RWPE2 (cell line): ENCODE measurements at regions not wholly inside any gene's neighbourhood (a gene's known extent, or its start where the extent isn't known, plus 50 kb on each side); places are given as distances from the start of the nearest gene placed in this dataset.

Source experiments
- ATAC-seq: fragments of 200-7000 bp; cut with Tn5 transposase; 3 replicates; pipeline ENCODE4 v1.9.1; 2021; ENCODE audit warnings: low read depth
- DNase-seq: peaks from one replicate; pipeline ENCODE4 v3.0.0-alpha.2; 2020; ENCODE audit warnings: low spot score
- H3K27ac ChIP-seq: fragments of 450-650 bp; 2 replicates; pipeline ENCODE4 v1.5.1; 2017; ENCODE audit warnings: mild to moderate bottlenecking; ENCODE audit not compliant: poor library complexity, severe bottlenecking
- H3K27me3 ChIP-seq: fragments of 250-450 bp; sonication (Bioruptor Pico); 2 replicates; pipeline ENCODE4 v1.5.1; 2021; ENCODE audit warnings: mild to moderate bottlenecking, moderate library complexity; ENCODE audit not compliant: insufficient read depth, poor library complexity, severe bottlenecking
- H3K36me3 ChIP-seq: fragments of 250-450 bp; sonication (Bioruptor Pico); 2 replicates; pipeline ENCODE4 v1.5.1; 2020; ENCODE audit warnings: low read depth, mild to moderate bottlenecking, moderate library complexity
- H3K4me1 ChIP-seq: fragments of 250-450 bp; sonication (Bioruptor Pico); 2 replicates; pipeline ENCODE4 v1.5.1; 2021; ENCODE audit warnings: mild to moderate bottlenecking, moderate library complexity; ENCODE audit not compliant: insufficient read depth, poor library complexity, severe bottlenecking
- H3K4me3 ChIP-seq: fragments of 250-450 bp; sonication (Bioruptor Pico); 2 replicates; pipeline ENCODE4 v1.5.1; 2021; ENCODE audit warnings: mild to moderate bottlenecking, moderate library complexity; ENCODE audit not compliant: severe bottlenecking
- H3K9me3 ChIP-seq: fragments of 250-450 bp; sonication (Bioruptor Pico); 2 replicates; pipeline ENCODE4 v1.5.1; 2021; ENCODE audit warnings: mild to moderate bottlenecking, moderate library complexity; ENCODE audit not compliant: severe bottlenecking
- CTCF ChIP-seq: fragments of 450-650 bp; IDR thresholded peaks from one replicate; pipeline ENCODE4 v1.5.1; 2017; ENCODE audit warnings: mild to moderate bottlenecking, moderate library complexity; ENCODE audit not compliant: poor library complexity, severe bottlenecking

DNA sequence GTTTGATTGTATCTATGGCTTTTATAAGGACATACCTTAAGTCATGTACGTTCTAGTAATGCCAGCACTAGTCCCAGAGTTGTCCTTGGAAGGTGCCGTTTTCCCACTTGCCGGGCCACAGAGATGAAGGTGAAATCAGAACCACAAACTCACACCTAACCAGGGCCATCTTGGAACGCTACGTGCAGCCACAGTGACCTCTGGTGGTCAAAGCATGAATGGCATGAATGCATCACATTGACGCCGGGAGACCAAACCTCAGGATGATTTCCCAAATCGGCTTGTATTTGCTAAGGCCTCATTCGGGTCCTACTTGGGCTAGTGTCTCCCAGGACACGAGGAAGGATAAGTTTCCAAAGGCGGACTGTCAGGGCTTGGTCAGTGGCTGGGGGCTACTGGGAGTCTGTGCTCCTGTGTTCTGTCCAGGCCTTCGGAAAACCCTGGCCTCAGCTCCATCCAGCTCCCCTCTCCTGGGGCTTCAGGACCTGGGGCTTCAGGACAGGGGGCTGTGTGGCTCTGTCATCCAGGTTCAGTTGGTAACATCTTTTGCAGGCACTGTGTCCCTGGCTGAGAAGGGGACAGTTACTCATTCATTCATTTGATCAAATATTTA lies 260.5 kb downstream of the PRDM2 start:
- Histone ChIP-seq H3K9me3 (no peaks in the 10 kb centered on the region), H3K27ac (no peak overlapping the region), H3K36me3 (no peaks in the 10 kb centered on the region), H3K4me3 (no peak overlapping the region), H3K27me3 (no peaks in the 10 kb centered on the region), H3K4me1 (no peaks in the 10 kb centered on the region)
- ATAC-seq, result peak; percentile 57
- peak; percentile 93 for TF ChIP-seq CTCF
- DNase-seq, result no peak

DNA sequence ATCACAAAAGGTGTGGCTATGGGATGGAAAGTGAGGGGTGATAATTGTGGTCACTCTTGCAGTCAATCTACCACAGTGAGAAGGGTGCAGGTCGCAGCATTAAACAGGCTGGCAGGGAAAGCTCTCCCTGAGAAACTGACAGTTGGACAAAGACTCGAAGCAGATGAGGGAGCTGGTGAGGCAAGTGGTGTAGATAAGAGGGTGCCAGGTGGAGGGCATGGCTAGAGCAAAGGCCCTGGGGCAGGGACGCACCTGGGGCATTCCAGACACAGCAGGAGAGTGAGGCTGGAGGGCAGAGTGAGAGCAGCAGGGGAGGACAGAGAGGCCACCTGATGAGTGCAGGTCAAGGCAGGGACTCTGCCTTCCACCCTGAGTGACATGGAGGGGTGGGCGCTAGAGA lies 264.8 kb downstream of the PRDM2 start:
- ATAC-seq (no peak), DNase-seq (no peak)
- TF ChIP-seq CTCF, result no peak
- Histone ChIP-seq H3K36me3 (no peaks in the 10 kb centered on the region), H3K9me3 (no peaks in the 10 kb centered on the region), H3K27ac (no peak overlapping the region), H3K27me3 (no peaks in the 10 kb centered on the region), H3K4me3 (no peak overlapping the region), H3K4me1 (no peaks in the 10 kb centered on the region)

DNA sequence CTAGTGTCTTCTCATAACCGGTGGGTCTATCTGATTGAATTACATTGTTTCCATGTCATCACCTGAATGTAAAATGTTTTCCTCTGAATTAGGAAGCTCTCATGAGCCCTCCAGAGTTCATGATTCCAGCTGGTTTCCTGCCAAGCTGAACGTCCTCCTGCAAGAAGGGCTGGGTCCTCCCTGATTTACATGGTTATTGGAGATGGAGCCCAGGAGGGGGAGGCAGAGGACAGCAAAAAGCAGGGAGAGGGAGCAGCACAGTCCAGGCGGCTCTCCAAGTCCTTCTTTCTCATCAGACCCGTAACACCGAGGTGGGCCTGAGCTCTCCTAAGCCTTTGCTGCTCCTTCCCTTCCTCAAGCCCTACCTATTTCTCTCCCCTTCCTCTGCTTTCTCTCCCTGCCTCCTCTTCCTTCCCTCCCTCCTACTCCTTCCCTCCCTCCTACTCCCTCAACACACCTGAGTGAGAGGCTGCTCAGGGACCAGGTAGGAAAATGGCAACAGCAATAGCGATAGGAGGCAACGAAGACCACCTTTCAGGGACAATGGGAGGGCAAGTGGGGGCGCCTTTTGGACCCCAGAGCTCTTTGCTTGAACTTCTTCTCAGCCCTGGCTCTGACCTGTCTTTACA lies 265.9 kb downstream of the PRDM2 start:
- DNase-seq (no peak), ATAC-seq (peak; percentile 88)
- no peaks in the 10 kb centered on the region for H3K36me3 ChIP-seq
- H3K27me3 ChIP-seq, result no peaks in the 10 kb centered on the region
- no peak overlapping the region for H3K27ac ChIP-seq
- no peak overlapping the region for H3K4me3 ChIP-seq
- no peaks in the 10 kb centered on the region for H3K4me1 ChIP-seq
- peak; percentile 81 for TF ChIP-seq CTCF
- H3K9me3 ChIP-seq, result no peaks in the 10 kb centered on the region

DNA sequence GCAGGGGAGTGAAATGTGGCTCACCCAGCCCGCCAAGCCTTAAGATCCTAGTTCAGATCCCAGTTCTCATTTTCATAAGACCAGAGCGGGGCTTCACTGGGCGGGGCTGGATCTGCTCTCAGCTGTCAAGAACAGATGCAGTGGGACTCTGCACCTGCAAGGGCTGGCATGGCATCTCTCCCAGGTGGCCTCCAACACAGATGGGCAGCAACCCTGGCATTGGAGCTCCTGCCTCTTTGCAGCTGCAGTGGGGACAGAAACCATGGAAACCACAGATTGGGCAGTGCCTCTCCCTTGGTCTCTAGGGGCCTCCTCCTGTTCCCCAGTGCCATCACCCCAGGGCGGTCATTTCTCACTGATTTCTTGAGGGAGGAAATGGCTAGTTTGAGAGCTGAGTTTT lies 267.7 kb downstream of the PRDM2 start:
- no peak overlapping the region for H3K27ac ChIP-seq

More for the DNA sequence above, 267.7 kb downstream of the PRDM2 start:
- Histone ChIP-seq H3K4me1 (no peaks in the 10 kb centered on the region), H3K4me3 (no peak overlapping the region), H3K27me3 (no peaks in the 10 kb centered on the region), H3K9me3 (no peaks in the 10 kb centered on the region), H3K36me3 (no peaks in the 10 kb centered on the region)
- ATAC-seq (no peak), DNase-seq (no peak)
- no peak for TF ChIP-seq CTCF
